PFSK-1 (cell line): ENCODE measurements at regions not wholly inside any gene's neighbourhood (a gene's known extent, or its start where the extent isn't known, plus 50 kb on each side); places are given as distances from the start of the nearest gene placed in this dataset.

Experiments
- POLR2AphosphoS5 ChIP-seq: IDR thresholded peaks from 2 replicates; pipeline ENCODE4 v1.6.1; 2012; ENCODE audit warnings: low read depth, mild to moderate bottlenecking, control low read depth, low read length, moderate library complexity
- TAF1 ChIP-seq: IDR thresholded peaks from 2 replicates; pipeline ENCODE4 v1.6.1; 2012; ENCODE audit warnings: low read length, control low read depth, borderline replicate concordance; ENCODE audit not compliant: insufficient read depth
- TF ChIP-seq, protein P1 (sequence below), 2 experiments: IDR thresholded peaks; 2 replicates each; pipeline versions ENCODE4 v1.6.1 to v1.8.0; 2011 to 2012; ENCODE audit warnings: low read depth in 2 of 2, low read length in 2 of 2, control low read depth in 1 of 2, inconsistent platforms in 1 of 2, mild to moderate bottlenecking in 1 of 2, moderate library complexity in 1 of 2; ENCODE audit not compliant: insufficient read depth in 1 of 2

DNA sequence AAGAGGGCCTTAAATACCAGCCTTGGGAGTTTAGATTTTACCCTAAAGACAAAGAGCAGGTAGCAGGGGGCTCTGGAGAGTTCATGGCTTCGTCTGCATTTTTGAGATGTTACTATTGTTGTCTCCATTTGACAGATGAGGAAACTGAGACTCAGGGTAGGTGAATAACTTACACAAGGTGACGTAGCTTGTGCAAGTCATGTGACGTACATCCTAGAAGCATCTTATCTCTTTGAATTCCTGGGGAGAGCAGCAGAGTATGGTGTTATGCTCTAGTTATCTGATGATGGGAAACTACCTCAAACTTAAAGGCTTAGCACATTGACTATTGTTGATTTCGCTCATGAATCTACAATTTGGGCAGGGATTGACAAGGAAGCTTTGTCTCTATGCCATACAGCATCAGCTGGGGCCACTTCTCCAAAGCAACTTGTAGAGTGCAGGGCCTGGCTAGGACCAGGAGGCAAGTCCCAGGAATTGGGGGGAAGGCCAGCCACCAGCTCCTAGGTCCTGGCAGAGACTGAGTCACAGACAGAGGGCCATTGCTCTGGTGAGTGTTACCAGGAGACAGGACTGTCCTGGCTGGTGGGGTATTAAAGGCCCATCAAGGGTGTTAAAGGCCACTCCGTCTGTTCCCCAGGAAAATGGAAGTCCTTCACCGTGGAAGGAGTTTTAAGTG, 52.1 kb upstream of the TSKU start:
- TF ChIP-seq TAF1 (no peak), POLR2AphosphoS5 (no peak)
- TF ChIP-seq, protein P1, sequence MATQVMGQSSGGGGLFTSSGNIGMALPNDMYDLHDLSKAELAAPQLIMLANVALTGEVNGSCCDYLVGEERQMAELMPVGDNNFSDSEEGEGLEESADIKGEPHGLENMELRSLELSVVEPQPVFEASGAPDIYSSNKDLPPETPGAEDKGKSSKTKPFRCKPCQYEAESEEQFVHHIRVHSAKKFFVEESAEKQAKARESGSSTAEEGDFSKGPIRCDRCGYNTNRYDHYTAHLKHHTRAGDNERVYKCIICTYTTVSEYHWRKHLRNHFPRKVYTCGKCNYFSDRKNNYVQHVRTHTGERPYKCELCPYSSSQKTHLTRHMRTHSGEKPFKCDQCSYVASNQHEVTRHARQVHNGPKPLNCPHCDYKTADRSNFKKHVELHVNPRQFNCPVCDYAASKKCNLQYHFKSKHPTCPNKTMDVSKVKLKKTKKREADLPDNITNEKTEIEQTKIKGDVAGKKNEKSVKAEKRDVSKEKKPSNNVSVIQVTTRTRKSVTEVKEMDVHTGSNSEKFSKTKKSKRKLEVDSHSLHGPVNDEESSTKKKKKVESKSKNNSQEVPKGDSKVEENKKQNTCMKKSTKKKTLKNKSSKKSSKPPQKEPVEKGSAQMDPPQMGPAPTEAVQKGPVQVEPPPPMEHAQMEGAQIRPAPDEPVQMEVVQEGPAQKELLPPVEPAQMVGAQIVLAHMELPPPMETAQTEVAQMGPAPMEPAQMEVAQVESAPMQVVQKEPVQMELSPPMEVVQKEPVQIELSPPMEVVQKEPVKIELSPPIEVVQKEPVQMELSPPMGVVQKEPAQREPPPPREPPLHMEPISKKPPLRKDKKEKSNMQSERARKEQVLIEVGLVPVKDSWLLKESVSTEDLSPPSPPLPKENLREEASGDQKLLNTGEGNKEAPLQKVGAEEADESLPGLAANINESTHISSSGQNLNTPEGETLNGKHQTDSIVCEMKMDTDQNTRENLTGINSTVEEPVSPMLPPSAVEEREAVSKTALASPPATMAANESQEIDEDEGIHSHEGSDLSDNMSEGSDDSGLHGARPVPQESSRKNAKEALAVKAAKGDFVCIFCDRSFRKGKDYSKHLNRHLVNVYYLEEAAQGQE (IDR thresholded peaks at IDR 0.05; ENCODE audit: insufficient read depth in 1 of 2, low read depth in 2 of 2, low read length in 2 of 2): no peak
